Epithelial cell of prostate (primary cell): ENCODE measurements at regions not wholly inside any gene's neighbourhood (a gene's known extent, or its start where the extent isn't known, plus 50 kb on each side); places are given as distances from the start of the nearest gene placed in this dataset.
"Not testable (repeated sequence)": the region's sequence is repeated elsewhere in the genome, so short reads cannot be mapped to it uniquely, and the experiment has no call there.

Experiments used
- DNase-seq: peaks from one replicate; pipeline ENCODE4 v3.0.0-alpha.2; 2011; ENCODE audit warnings: low read depth, low spot score
- H3K27ac ChIP-seq: fragments of 450-650 bp; 2 replicates; pipeline ENCODE4 v1.5.1; 2017; ENCODE audit warnings: mild to moderate bottlenecking

GRCh38 chr3:147661916-147662315 lies 252.8 kb downstream of the ZIC1 start:
- H3K27ac ChIP-seq = no peak overlapping the region
- DNase-seq = no peak

GRCh38 chr3:147662705-147663104 lies 253.5 kb downstream of the ZIC1 start:
- H3K27ac ChIP-seq = no peak overlapping the region
- no peak for DNase-seq

- no peak for DNase-seq
- H3K27ac ChIP-seq = no peak overlapping the region
Observed at GRCh38 chr3:147669077-147669476, 259.9 kb downstream of the ZIC1 start.

GRCh38 chr3:147672035-147672434 lies 262.9 kb downstream of the ZIC1 start:
- H3K27ac ChIP-seq = no peak overlapping the region
- no peak for DNase-seq

GRCh38 chr3:147672436-147672835 lies 263.3 kb downstream of the ZIC1 start:
- no peak overlapping the region for H3K27ac ChIP-seq
- DNase-seq = no peak

GRCh38 chr3:147675761-147676160 lies 266.6 kb downstream of the ZIC1 start:
- no peak for DNase-seq
- H3K27ac ChIP-seq = no peak overlapping the region

- DNase-seq = no peak
- no peak overlapping the region for H3K27ac ChIP-seq
Observed at GRCh38 chr3:147680837-147681483, 271.8 kb downstream of the ZIC1 start.

- DNase-seq = no peak
- H3K27ac ChIP-seq = no peak overlapping the region
Observed at GRCh38 chr3:147688868-147689267, 279.7 kb downstream of the ZIC1 start.

GRCh38 chr3:147699175-147699838 lies 290.1 kb downstream of the ZIC1 start:
- H3K27ac ChIP-seq = no peak overlapping the region
- DNase-seq = peak; percentile 51

GRCh38 chr3:147701195-147701594 lies 292.0 kb downstream of the ZIC1 start:
- H3K27ac ChIP-seq = no peak overlapping the region
- DNase-seq = no peak

- no peak overlapping the region for H3K27ac ChIP-seq
- no peak for DNase-seq
Observed at GRCh38 chr3:147702509-147702908, 293.3 kb downstream of the ZIC1 start.

- H3K27ac ChIP-seq = no peak overlapping the region
- DNase-seq = no peak
Observed at GRCh38 chr3:147705651-147706051, 296.5 kb downstream of the ZIC1 start.

- H3K27ac ChIP-seq, DNase-seq: not testable (repeated sequence)
Observed at GRCh38 chr3:147710753-147711152, 301.6 kb downstream of the ZIC1 start.

GRCh38 chr3:147712357-147712756 lies 303.2 kb downstream of the ZIC1 start:
- DNase-seq = no peak
- H3K27ac ChIP-seq = no peak overlapping the region

GRCh38 chr3:147712758-147713157 lies 303.6 kb downstream of the ZIC1 start:
- DNase-seq, H3K27ac ChIP-seq: not testable (repeated sequence)

- no peak overlapping the region for H3K27ac ChIP-seq
- no peak for DNase-seq
Observed at GRCh38 chr3:147713234-147714133, 304.3 kb downstream of the ZIC1 start.

GRCh38 chr3:147729641-147730040 lies 320.5 kb downstream of the ZIC1 start:
- DNase-seq = no peak
- H3K27ac ChIP-seq = no peak overlapping the region

GRCh38 chr3:147730284-147730683 lies 321.1 kb downstream of the ZIC1 start:
- no peak overlapping the region for H3K27ac ChIP-seq
- no peak for DNase-seq

- DNase-seq = no peak
- H3K27ac ChIP-seq = no peak overlapping the region
Observed at GRCh38 chr3:147733217-147733616, 324.1 kb downstream of the ZIC1 start.

GRCh38 chr3:147735616-147736015 lies 326.5 kb downstream of the ZIC1 start:
- H3K27ac ChIP-seq = no peak overlapping the region
- no peak for DNase-seq

GRCh38 chr3:147736226-147736625 lies 327.1 kb downstream of the ZIC1 start:
- DNase-seq = no peak
- no peak overlapping the region for H3K27ac ChIP-seq
